GM12878 (cell line): ENCODE measurements at regions not wholly inside any gene's neighbourhood (a gene's known extent, or its start where the extent isn't known, plus 50 kb on each side); places are given as distances from the start of the nearest gene placed in this dataset.

ENCODE experiments used
- ATAC-seq: fragments of 200-7000 bp; cut with Tn5 transposase; 3 replicates; pipeline ENCODE4 v1.9.1; 2020; ENCODE audit warnings: mild to moderate bottlenecking, moderate library complexity
- BruUV-seq: library from RNA; stranded (reverse); fragments of 400-500 nt; replicated peaks from 2 replicates; lab custom pipeline; 2021; lab: Mats Ljungman, UMichigan
- CTCF ChIA-PET: fragments of 300-600 bp; sonication (Branson Sonifier 250); formaldehyde crosslinking; extraction: SDS; loops from one replicate; lab custom pipeline; 2021; ENCODE audit warnings: inconsistent platforms; lab: Yijun Ruan, JAX
- POLR2A ChIA-PET: fragments of 350-600 bp; formaldehyde crosslinking; extraction: SDS; loops from one replicate; lab custom pipeline; 2021; ENCODE audit warnings: inconsistent platforms; lab: Charles Lee
- RAD21 ChIA-PET: fragments of 300-600 bp; sonication (Branson Sonifier 250); formaldehyde crosslinking; loops from one replicate; lab custom pipeline; 2023; ENCODE audit warnings: antibody characterized with exemption; ENCODE audit not compliant: unreplicated experiment; lab: Charles Lee
- SMC1A ChIA-PET: fragments of 300-600 bp; sonication (Branson Sonifier 250); formaldehyde crosslinking; loops from one replicate; lab custom pipeline; 2023; ENCODE audit not compliant: unreplicated experiment, uncharacterized antibody; lab: Charles Lee
- DNase-seq: peaks from one replicate; pipeline ENCODE4 v3.0.0-alpha.2; 2011; ENCODE audit warnings: low read depth, low spot score
- FAIRE-seq: peaks from 3 replicates; lab custom pipeline; 2011; peaks lifted over from hg19 to GRCh38; lab: Jason Lieb, UNC
- H2AFZ ChIP-seq: 2 replicates; pipeline ENCODE4 v1.6.0; 2011; ENCODE audit warnings: low read depth, low read length, control low read depth; ENCODE audit not compliant: control insufficient read depth
- H3K27ac ChIP-seq: 2 replicates; pipeline ENCODE4 v1.5.1; 2011; ENCODE audit warnings: control low read depth; ENCODE audit not compliant: control insufficient read depth, insufficient read depth
- H3K27me3 ChIP-seq, 2 experiments: replicated peaks in 1 of 2; 2 replicates each; pipeline versions ENCODE4 v1.6.0 to v1.6.1; 2011; ENCODE audit warnings: low read length in 1 of 2; ENCODE audit not compliant: control insufficient read depth in 2 of 2, insufficient read depth in 2 of 2
- H3K36me3 ChIP-seq, 2 experiments: 2 replicates each; pipeline ENCODE4 v1.5.1; 2011; ENCODE audit warnings: low read length in 1 of 2; ENCODE audit not compliant: control insufficient read depth in 2 of 2, insufficient read depth in 2 of 2
- H3K4me1 ChIP-seq: 2 replicates; pipeline ENCODE4 v1.6.1; 2011; ENCODE audit warnings: mild to moderate bottlenecking, low read length, moderate library complexity, mixed read lengths; ENCODE audit not compliant: control insufficient read depth, insufficient read depth
- H3K4me2 ChIP-seq: 2 replicates; pipeline ENCODE4 v1.6.0; 2011; ENCODE audit warnings: control low read depth; ENCODE audit not compliant: control insufficient read depth, insufficient read depth
- H3K4me3 ChIP-seq: fragments of 200-600 bp; sonication (generic); 2 replicates; pipeline ENCODE4 v1.5.1; 2016
- H3K79me2 ChIP-seq: 2 replicates; pipeline ENCODE4 v1.6.0; 2011; ENCODE audit warnings: low read length; ENCODE audit not compliant: control insufficient read depth, insufficient read depth
- H3K9ac ChIP-seq: 2 replicates; pipeline ENCODE4 v1.8.0; 2011; ENCODE audit warnings: low read length, control low read depth, mixed read lengths; ENCODE audit not compliant: control insufficient read depth, insufficient read depth
- H3K9me3 ChIP-seq: replicated peaks from 3 replicates; pipeline ENCODE4 v1.5.1; 2011; ENCODE audit warnings: mild to moderate bottlenecking, low read length; ENCODE audit not compliant: control insufficient read depth, insufficient read depth
- H4K20me1 ChIP-seq: 2 replicates; pipeline ENCODE4 v1.6.0; 2011; ENCODE audit not compliant: control insufficient read depth, insufficient read depth
- ATF7 ChIP-seq: fragments of 450-650 bp; IDR thresholded peaks from 2 replicates; pipeline ENCODE4 v1.6.1; 2016; ENCODE audit warnings: low read depth, mild to moderate bottlenecking
- CREB1 ChIP-seq: IDR thresholded peaks from 2 replicates; pipeline ENCODE4 v1.6.1; 2012; ENCODE audit warnings: low read depth, mild to moderate bottlenecking, inconsistent platforms
- EP300 ChIP-seq, 2 experiments: fragments of 150-350 bp in 1 of 2; IDR thresholded peaks; 2 replicates each; pipeline ENCODE4 v1.6.1; 2011 to 2012; ENCODE audit warnings: low read depth in 2 of 2, low read length in 2 of 2, borderline replicate concordance in 1 of 2, improper control_type of control experiment in 1 of 2, inconsistent platforms in 1 of 2; ENCODE audit not compliant: control insufficient read depth in 1 of 2
- KAT2A ChIP-seq: conservative IDR thresholded peaks from 2 replicates; pipeline ENCODE4 v1.6.1; 2011; ENCODE audit warnings: low read depth, low read length; ENCODE audit not compliant: control insufficient read depth
- MEF2B ChIP-seq: fragments of 450-650 bp; IDR thresholded peaks from 2 replicates; pipeline ENCODE4 v1.6.1; 2018; ENCODE audit warnings: mild to moderate bottlenecking, moderate library complexity; ENCODE audit not compliant: partially characterized antibody, poor library complexity, severe bottlenecking
- NBN ChIP-seq: fragments of 450-650 bp; IDR thresholded peaks from 2 replicates; pipeline ENCODE4 v1.6.1; 2016
- RFX5 ChIP-seq: IDR thresholded peaks from 2 replicates; pipeline ENCODE4 v1.6.1; 2011; ENCODE audit warnings: low read depth, low read length, improper control_type of control experiment
- SMC3 ChIP-seq: IDR thresholded peaks from 2 replicates; pipeline ENCODE4 v1.6.1; 2011; ENCODE audit warnings: low read length, improper control_type of control experiment, borderline replicate concordance
- SUZ12 ChIP-seq: fragments of 200-600 bp; sonication (generic); IDR thresholded peaks from one replicate; pipeline ENCODE4 v1.6.1; 2018; ENCODE audit warnings: antibody characterized with exemption, mild to moderate bottlenecking; ENCODE audit not compliant: unreplicated experiment
- ZNF217 ChIP-seq: fragments of 450-650 bp; IDR thresholded peaks from 2 replicates; pipeline ENCODE4 v1.6.1; 2017; ENCODE audit warnings: antibody characterized with exemption, mild to moderate bottlenecking
- ZZZ3 ChIP-seq: IDR thresholded peaks from 2 replicates; pipeline ENCODE4 v1.6.1; 2011; ENCODE audit warnings: low read depth; ENCODE audit not compliant: control insufficient read depth, insufficient read length
- WGBS: methylation state at CpG from one replicate; pipeline ENCODE4 v1.1.6; 2016; ENCODE audit warnings: low lambda C conversion rate; ENCODE audit not compliant: insufficient replicate concordance, insufficient coverage; ENCODE audit errors: missing lambda C conversion rate; 5-methylcytosine and 5-hydroxymethylcytosine counted together
- in situ Hi-C: fragments of 300-500 bp; cut with MboI; formaldehyde crosslinking; loops from 9 replicates; pipeline ENCODE4 v1.14.3; 2018; ENCODE audit warnings: mixed read lengths
- intact Hi-C: fragments of 100-400 bp; cut with micrococcal nuclease; formaldehyde crosslinking; loops from one replicate; pipeline ENCODE4 v1.14.2; 2022; ENCODE audit not compliant: unreplicated experiment
- TF ChIP-seq, protein P1 (sequence below): fragments of 450-650 bp; formaldehyde crosslinking; IDR thresholded peaks from 2 replicates; pipeline ENCODE4 v1.5.0; 2022; ENCODE audit warnings: mild to moderate bottlenecking, missing genetic modification characterization
- TF ChIP-seq, protein P2 (sequence below): IDR thresholded peaks from 2 replicates; pipeline ENCODE4 v1.6.1; 2012; ENCODE audit warnings: improper control_type of control experiment, low read depth, low read length; ENCODE audit not compliant: insufficient replicate concordance

DNA sequence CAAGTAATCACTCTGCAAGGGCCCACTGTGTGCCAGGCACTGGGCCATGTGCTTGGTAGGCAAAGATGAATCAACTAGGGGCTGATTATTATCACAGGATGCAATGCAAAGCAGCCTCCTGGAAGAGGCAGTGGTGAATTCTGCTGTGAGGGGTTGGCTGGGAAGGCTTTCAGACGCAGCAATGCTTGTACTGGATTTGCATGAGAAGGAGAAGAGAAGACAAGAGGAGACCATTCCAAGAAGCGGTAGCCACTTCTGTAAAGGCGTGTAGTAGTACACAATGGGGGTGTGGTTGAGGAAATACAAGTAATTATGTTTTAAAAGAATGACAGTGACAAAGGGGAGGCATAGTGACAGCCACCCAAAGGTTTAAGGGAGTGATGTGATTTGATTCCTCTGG is 502.7 kb downstream of the PLCL1 start:
- ChIA-PET POLR2A (no interaction called here), SMC1A (no interaction called here), RAD21 (no interaction called here), CTCF (interaction anchor here (1.2 kb wide), 1 partner anchor 10 kb away, joined by 5 read pairs; no protein-coding TSS in a partner anchor)
- DNase-seq (no peak), FAIRE-seq (no peak), ATAC-seq (no peak)
- Histone ChIP-seq H3K4me1 (no peaks in the 10 kb centered on the region), H3K79me2 (no peaks in the 10 kb centered on the region), H3K9ac (no peak overlapping the region), H4K20me1 (no peaks in the 10 kb centered on the region; the same call in 1 of the 2 replicates), H3K36me3 (no peaks in the 10 kb centered on the region), H2AFZ (no peak overlapping the region), H3K4me2 (no peak overlapping the region), H3K9me3 (no peaks in the 10 kb centered on the region), H3K4me3 (no peak overlapping the region), H3K27ac (no peak overlapping the region), H3K27me3 (peaks cover 1 to 2% of the 10 kb centered on the region in 2 experiments; a peak in 1 of 4 replicates)
- TF ChIP-seq RFX5: no peak
- TF ChIP-seq MEF2B: no peak
- TF ChIP-seq ATF7: no peak
- no peak for TF ChIP-seq CREB1
- TF ChIP-seq KAT2A: no peak
- TF ChIP-seq, protein P1, sequence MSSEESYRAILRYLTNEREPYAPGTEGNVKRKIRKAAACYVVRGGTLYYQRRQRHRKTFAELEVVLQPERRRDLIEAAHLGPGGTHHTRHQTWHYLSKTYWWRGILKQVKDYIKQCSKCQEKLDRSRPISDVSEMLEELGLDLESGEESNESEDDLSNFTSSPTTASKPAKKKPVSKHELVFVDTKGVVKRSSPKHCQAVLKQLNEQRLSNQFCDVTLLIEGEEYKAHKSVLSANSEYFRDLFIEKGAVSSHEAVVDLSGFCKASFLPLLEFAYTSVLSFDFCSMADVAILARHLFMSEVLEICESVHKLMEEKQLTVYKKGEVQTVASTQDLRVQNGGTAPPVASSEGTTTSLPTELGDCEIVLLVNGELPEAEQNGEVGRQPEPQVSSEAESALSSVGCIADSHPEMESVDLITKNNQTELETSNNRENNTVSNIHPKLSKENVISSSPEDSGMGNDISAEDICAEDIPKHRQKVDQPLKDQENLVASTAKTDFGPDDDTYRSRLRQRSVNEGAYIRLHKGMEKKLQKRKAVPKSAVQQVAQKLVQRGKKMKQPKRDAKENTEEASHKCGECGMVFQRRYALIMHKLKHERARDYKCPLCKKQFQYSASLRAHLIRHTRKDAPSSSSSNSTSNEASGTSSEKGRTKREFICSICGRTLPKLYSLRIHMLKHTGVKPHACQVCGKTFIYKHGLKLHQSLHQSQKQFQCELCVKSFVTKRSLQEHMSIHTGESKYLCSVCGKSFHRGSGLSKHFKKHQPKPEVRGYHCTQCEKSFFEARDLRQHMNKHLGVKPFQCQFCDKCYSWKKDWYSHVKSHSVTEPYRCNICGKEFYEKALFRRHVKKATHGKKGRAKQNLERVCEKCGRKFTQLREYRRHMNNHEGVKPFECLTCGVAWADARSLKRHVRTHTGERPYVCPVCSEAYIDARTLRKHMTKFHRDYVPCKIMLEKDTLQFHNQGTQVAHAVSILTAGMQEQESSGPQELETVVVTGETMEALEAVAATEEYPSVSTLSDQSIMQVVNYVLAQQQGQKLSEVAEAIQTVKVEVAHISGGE (CRISPR knock-in tag): no peak
- no peak for TF ChIP-seq SUZ12
- no peak for TF ChIP-seq SMC3
- no peak for TF ChIP-seq EP300 (IDR thresholded peaks at IDR 0.05; ENCODE audit: borderline replicate concordance in 1 of 2, control insufficient read depth in 1 of 2, low read depth in 2 of 2, low read length in 2 of 2)
- TF ChIP-seq NBN: no peak
- no peak for TF ChIP-seq ZNF217
- TF ChIP-seq, protein P2, sequence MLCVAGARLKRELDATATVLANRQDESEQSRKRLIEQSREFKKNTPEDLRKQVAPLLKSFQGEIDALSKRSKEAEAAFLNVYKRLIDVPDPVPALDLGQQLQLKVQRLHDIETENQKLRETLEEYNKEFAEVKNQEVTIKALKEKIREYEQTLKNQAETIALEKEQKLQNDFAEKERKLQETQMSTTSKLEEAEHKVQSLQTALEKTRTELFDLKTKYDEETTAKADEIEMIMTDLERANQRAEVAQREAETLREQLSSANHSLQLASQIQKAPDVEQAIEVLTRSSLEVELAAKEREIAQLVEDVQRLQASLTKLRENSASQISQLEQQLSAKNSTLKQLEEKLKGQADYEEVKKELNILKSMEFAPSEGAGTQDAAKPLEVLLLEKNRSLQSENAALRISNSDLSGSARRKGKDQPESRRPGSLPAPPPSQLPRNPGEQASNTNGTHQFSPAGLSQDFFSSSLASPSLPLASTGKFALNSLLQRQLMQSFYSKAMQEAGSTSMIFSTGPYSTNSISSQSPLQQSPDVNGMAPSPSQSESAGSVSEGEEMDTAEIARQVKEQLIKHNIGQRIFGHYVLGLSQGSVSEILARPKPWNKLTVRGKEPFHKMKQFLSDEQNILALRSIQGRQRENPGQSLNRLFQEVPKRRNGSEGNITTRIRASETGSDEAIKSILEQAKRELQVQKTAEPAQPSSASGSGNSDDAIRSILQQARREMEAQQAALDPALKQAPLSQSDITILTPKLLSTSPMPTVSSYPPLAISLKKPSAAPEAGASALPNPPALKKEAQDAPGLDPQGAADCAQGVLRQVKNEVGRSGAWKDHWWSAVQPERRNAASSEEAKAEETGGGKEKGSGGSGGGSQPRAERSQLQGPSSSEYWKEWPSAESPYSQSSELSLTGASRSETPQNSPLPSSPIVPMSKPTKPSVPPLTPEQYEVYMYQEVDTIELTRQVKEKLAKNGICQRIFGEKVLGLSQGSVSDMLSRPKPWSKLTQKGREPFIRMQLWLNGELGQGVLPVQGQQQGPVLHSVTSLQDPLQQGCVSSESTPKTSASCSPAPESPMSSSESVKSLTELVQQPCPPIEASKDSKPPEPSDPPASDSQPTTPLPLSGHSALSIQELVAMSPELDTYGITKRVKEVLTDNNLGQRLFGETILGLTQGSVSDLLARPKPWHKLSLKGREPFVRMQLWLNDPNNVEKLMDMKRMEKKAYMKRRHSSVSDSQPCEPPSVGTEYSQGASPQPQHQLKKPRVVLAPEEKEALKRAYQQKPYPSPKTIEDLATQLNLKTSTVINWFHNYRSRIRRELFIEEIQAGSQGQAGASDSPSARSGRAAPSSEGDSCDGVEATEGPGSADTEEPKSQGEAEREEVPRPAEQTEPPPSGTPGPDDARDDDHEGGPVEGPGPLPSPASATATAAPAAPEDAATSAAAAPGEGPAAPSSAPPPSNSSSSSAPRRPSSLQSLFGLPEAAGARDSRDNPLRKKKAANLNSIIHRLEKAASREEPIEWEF: no peak
- TF ChIP-seq ZZZ3: no peak
- WGBS: 44% methylated on average over 3 of the region's 3 CpGs
- intact Hi-C loops: no loop called here
- in situ Hi-C loops: no loop called here
- BruUV-seq: no TSS peak
